GM12873 (cell line): ENCODE measurements at regions not wholly inside any gene's neighbourhood (a gene's known extent, or its start where the extent isn't known, plus 50 kb on each side); places are given as distances from the start of the nearest gene placed in this dataset.

Experiments
- TF ChIP-seq, protein P1 (sequence below): IDR thresholded peaks from 2 replicates; pipeline ENCODE4 v1.5.1; 2012; ENCODE audit warnings: low read depth, mild to moderate bottlenecking, moderate library complexity, low read length, control low read depth; ENCODE audit not compliant: insufficient read depth; ENCODE audit errors: missing control alignments

DNA sequence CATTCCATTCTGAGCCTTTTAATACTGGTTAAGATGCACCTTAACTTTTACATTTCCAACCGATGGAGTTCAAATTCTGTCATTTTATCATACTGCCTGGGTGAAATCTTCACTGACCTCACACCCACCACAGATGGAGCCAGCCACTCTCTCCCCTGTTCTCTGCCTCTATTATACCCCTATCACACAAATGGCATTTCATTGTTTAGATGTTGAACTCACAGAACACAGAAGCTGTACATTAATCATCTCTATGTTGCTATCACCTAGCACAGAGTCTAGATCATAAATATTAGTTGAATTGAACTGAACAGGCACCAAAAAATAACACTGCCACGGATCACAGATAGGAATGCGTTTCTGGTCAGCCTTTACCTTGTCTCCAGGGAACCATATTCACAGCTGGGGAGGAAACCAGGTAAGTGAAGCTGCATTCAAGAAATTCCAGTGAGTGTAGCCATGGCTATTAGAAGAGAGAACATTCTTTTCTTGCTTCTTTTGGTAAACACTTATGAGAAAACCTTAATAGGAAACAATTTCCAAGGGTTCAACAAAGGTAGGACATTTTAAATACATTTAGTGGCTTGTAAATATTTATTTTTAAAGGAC, 194.9 kb upstream of the RMST start:
- TF ChIP-seq, protein P1, sequence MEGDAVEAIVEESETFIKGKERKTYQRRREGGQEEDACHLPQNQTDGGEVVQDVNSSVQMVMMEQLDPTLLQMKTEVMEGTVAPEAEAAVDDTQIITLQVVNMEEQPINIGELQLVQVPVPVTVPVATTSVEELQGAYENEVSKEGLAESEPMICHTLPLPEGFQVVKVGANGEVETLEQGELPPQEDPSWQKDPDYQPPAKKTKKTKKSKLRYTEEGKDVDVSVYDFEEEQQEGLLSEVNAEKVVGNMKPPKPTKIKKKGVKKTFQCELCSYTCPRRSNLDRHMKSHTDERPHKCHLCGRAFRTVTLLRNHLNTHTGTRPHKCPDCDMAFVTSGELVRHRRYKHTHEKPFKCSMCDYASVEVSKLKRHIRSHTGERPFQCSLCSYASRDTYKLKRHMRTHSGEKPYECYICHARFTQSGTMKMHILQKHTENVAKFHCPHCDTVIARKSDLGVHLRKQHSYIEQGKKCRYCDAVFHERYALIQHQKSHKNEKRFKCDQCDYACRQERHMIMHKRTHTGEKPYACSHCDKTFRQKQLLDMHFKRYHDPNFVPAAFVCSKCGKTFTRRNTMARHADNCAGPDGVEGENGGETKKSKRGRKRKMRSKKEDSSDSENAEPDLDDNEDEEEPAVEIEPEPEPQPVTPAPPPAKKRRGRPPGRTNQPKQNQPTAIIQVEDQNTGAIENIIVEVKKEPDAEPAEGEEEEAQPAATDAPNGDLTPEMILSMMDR, result no peak

DNA sequence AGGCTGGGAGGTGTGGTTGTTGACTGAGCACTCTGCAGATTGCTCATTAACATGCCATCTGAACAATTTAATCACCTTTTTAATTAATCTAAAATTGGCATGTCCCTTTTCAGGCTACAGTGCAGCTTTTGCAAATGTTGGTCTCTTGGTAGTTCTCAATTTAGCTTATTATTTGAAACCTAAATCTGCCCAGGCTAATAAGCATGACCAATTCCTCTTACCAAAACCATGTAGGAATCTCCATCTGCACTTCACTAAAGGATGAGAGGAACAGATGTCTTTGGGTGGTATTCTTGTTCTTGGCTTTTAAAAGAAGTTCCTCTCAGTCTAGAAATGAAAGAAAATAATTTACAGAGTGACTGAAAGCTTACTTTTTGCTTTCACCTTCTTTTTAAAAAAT, 190.1 kb upstream of the RMST start:
- TF ChIP-seq, protein P1, result no peak

DNA sequence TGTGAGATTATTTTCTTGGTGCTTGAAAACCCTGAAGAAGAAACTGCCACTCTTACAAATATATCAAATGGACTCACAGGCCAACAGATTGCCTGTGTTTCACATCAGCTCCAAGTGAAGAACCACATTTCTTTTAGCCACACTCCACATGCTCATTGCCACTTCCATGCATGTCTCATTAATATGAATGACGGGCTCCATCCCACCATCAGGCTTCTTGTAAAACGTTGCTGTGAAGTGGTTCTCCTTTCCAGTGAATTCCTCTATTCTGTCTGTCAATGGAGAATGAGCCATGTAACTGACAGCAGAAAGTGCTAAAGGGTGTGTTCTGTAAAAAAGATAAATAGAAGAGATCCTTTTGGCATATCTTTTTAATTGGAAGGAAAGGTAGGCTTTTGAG, 188.2 kb upstream of the RMST start:
- TF ChIP-seq, protein P1, result no peak

DNA sequence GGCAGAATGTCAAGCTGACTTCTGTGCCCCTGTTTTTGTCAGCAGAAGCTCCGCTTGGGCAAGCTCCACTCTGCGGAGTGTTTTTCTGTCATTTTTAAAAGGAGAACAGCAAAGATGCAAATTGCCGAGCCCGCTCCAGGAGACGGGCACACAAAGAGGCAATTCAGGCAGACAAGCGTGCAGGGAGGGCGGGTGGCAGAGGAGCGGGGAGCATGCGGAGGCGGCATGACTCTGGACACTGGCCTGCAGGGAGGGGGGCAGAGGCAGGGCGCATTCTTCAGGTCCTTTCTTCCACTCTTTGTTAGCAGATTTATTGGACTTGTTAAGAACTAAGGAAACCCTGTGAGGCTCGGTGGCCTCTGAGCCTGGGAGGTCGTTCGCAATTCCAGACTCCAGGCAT, 187.3 kb upstream of the RMST start:
- TF ChIP-seq, protein P1, result no peak

DNA sequence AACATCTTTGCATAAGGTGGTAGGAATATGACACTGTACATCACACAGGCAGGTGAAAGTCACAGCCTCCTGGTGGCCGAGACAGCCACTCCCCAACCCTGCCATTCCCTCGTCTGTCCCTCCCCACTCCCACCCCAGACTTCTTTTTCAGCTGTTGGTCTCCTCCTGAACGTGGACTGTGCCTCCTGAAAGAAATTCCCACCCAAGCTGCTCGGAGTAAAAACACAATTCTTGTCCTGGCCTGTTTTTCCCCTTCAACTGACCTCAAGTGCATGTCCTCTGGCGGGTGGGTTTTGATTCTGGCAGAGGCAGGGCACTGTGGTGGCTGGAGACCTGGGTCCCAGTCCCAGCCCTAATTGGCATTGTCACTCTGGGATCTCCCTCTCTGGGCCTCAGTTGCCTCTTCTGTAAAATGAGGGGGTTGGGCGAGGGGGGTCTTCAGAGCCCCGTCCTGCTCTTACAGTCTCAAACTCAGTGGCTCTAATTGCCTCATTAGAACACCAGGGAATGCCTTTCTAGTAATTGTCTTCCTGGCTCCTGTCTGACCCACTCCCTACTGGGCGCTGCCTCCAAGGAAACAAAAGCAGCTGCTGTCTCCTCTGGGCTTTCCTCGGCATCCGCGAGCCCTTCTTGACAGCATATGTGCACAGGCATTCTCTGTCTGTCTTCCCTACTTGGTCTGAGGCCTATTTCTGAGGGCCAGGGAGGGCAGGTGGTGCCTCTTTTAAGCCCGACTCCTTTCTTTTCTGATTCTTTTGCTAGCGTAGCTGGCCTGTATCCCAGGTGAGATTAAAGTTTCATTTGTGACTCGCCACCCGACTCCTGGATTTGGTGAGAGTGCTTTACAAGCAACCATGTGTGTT, 186.6 kb upstream of the RMST start:
- TF ChIP-seq, protein P1, result no peak

DNA sequence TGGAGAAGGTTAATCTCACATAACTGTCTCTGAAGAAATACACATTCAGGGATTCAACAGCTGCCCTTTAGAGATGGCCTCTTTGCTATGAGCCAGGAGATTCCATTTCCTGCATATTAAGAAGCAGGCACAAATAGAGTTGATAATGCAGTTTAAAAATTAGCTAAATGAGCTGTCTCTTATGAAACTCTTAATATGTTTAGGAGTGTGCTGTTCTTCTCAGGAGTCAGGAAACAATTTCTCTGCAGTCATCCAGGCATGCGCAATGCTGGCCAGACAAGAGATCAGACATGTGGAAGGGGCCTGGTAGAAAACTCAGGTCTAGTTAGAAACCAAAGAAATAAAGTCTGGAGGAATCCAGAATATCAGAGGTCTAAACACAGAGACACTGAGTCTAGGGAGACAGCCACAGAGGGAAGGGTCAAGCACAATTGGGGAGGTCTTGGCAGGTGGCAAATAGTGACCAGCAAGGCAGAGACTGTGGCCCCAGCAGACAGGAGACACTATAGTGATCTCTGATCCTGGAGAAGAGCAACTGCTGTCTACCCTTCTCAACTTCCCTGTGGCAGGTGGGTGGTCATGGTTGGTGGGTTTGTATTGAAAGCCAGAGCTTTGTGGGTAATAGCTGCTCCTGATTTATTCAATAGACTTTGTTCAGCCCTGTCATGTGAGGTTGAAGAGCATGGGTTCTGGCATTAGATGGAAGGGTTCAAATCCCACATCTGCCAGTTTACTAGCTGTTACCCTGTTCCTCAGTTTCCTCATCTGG, 185.8 kb upstream of the RMST start:
- TF ChIP-seq, protein P1, result no peak

DNA sequence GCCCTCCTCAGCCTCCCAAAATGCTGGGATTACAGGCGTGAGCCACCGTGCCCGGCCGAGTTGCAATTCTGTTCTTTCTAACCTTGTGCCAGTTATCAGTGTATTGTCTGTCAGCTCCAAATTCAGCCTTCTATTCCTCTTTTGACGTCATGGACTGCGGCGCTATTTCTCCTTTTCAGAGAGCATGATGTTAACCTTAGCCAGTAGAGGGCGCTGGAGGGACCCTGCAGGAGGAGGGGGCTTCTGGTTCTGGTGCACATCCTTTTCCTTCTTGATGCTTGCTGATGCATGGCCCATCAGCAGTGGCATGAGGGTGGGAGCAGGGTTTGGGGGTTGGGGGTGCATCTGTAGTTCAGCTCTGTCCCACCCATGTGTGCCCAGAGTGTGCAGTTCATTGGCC, 179.3 kb upstream of the RMST start:
- TF ChIP-seq, protein P1, result peak; percentile 65
